Activated naive CD4-positive, alpha-beta T cell treated with anti-CD3 and anti-CD28 coated beads for 36 hours (primary cell): ENCODE measurements at regions not wholly inside any gene's neighbourhood (a gene's known extent, or its start where the extent isn't known, plus 50 kb on each side); places are given as distances from the start of the nearest gene placed in this dataset.

ENCODE experiments used
- CTCF ChIA-PET: fragments of 350-600 bp; sonication (Branson Sonifier 250); formaldehyde crosslinking; loops from one replicate; lab custom pipeline; 2021; ENCODE audit warnings: antibody characterized with exemption; lab: Charles Lee
- DNase-seq: peaks from one replicate; pipeline ENCODE4 v3.0.0-alpha.2; 2020
- H3K27ac Mint-ChIP-seq: one replicate; pipeline ENCODE4 v1.8.0; 2021; ENCODE audit warnings: mild to moderate bottlenecking, mixed read lengths
- H3K27me3 Mint-ChIP-seq: one replicate; pipeline ENCODE4 v1.8.0; 2021; ENCODE audit warnings: low read depth, mixed read lengths
- H3K36me3 Mint-ChIP-seq: one replicate; pipeline ENCODE4 v1.8.0; 2021; ENCODE audit warnings: low read depth, mixed read lengths
- H3K4me1 Mint-ChIP-seq: one replicate; pipeline ENCODE4 v1.8.0; 2021; ENCODE audit warnings: low read depth, mixed read lengths
- H3K4me3 Mint-ChIP-seq: one replicate; pipeline ENCODE4 v1.8.0; 2021; ENCODE audit warnings: mild to moderate bottlenecking, moderate library complexity, mixed read lengths
- H3K9me3 Mint-ChIP-seq: one replicate; pipeline ENCODE4 v1.8.0; 2021; ENCODE audit warnings: mixed read lengths
- intact Hi-C: fragments of 100-400 bp; cut with micrococcal nuclease; formaldehyde crosslinking; loops from one replicate; pipeline ENCODE4 v1.15.1; 2023

DNA sequence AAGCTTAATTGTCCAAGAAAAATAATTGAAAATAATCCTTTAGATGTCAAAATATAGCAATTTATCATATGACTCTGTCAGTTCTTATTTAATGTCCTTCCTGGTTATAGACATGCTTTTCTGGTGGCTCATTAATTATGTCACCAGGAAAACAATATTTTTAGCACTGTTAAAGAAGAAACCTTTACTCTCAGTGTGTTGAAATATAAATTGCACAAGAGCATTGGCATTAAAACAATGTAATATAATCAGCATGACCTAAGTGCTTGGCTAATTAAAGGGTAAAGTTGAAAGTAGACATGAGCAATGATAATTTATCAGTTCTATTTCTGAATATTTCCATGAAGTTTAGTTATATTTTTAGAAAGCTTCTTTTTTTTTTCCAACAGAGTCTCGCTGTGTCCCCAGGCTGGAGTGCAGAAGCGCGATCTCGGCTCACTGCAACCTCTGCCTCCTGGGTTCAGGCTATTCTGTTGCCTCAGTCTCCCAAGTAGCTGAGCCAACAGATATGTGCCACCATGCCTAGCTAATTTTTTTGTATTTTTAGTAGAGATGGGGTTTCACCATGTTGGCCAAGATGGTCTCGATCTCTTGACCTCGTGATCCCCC, 232.3 kb downstream of the JRKL start:
- no peaks in the 10 kb centered on the region for H3K27me3 Mint-ChIP-seq
- H3K9me3 Mint-ChIP-seq: peaks cover 4% of the 10 kb centered on the region

DNA sequence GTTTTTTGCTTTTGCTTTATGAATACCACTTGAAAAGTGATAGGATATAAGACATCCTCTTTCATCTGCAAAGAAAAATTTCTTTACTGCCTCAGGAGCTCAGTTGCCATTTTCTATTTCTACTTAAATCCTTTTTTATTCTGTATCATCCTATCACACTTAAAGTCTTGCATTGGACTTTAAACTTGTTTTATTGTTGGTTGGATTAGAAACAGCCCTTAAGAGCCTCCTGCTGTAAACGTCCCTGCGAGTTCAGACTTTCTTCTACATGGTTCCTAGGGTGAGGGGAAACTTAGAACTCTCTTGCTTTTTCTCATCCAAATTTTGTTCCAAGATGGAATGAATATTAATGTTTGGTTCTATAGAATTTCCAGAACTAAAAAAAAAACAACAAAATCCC, 234.3 kb downstream of the JRKL start:
- intact Hi-C loops: no loop called here
- Mint-ChIP-seq H3K4me1 (no peaks in the 10 kb centered on the region), H3K9me3 (peaks cover 6% of the 10 kb centered on the region), H3K4me3 (no peak overlapping the region), H3K27ac (no peak overlapping the region), H3K27me3 (no peaks in the 10 kb centered on the region), H3K36me3 (no peaks in the 10 kb centered on the region)
- DNase-seq: no peak
- CTCF ChIA-PET: no interaction called here

More for the DNA sequence above, 232.3 kb downstream of the JRKL start:
- intact Hi-C loops: no loop called here
- H3K36me3 Mint-ChIP-seq: no peaks in the 10 kb centered on the region
- H3K4me1 Mint-ChIP-seq: no peaks in the 10 kb centered on the region
- no peak for DNase-seq
- H3K27ac Mint-ChIP-seq: no peak overlapping the region
- no peak overlapping the region for H3K4me3 Mint-ChIP-seq
- CTCF ChIA-PET: no interaction called here

DNA sequence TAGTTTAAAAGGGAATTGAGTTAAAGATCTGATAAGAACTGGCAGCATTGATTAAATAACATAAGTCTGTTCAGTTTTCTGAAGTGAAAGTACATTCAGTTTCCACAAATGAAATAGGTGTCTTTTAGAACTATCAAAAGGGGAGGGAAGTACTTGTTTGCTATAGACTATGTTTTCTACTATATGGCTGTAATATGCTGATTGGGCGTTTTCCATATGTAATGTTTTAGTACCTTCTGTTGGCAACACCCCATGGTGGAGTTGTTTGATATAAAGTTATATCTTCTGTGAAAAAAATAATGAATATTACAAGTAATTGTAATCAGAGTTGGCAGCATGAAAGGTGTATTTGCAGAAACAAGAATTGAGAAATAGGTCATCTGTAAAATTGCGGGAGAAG, 237.6 kb downstream of the JRKL start:
- intact Hi-C loops: no loop called here
- H3K4me1 Mint-ChIP-seq: no peaks in the 10 kb centered on the region
- no peak for DNase-seq
- no peak overlapping the region for H3K27ac Mint-ChIP-seq
- no peak overlapping the region for H3K4me3 Mint-ChIP-seq
- no peaks in the 10 kb centered on the region for H3K36me3 Mint-ChIP-seq
- CTCF ChIA-PET: no interaction called here
- H3K9me3 Mint-ChIP-seq: peaks cover 6% of the 10 kb centered on the region
- H3K27me3 Mint-ChIP-seq: no peaks in the 10 kb centered on the region

DNA sequence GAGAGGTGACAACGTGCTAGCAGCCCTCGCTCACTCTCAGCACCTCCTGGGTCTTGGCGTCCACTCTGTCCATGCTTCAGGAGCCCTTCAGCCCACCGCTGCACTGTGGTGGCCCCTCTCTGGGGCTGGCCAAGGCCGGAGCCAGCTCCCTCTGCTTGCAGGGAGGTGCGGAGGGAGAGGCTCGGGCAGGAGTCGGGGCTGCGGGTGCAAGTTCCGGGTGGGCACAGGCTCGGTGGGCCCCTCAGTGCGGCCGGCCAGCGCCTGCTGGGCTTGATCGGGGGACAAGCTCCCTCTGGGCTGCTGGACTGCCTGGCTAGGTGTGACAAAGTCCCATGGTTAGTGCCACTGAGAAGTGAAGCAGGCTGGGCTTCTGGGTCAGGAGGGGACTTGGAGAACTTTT, 245.8 kb downstream of the JRKL start:
- Mint-ChIP-seq H3K36me3 (no peaks in the 10 kb centered on the region), H3K27ac (no peak overlapping the region), H3K4me3 (no peak overlapping the region), H3K4me1 (no peaks in the 10 kb centered on the region), H3K27me3 (no peaks in the 10 kb centered on the region), H3K9me3 (peaks cover 5% of the 10 kb centered on the region)
- CTCF ChIA-PET: no interaction called here
- intact Hi-C loops: no loop called here
- no peak for DNase-seq

DNA sequence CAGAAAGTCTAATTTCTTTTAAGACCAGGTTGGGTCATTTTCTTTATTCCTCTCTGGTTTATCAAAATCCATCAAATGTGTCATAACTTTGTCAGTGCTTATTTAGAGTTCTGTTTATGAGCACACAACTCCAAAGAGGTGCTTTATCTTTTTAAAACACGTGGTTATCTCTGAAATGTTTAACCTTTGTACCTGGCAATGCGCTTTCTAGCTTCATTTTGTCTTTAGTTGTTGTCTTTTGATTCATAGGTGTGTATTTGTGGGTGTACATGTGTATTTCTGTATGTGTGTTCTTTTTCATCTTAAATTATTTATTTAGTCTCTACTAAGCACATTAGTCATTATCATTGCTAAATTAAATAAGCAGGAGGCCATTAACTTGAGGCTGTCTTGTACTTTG, 251.4 kb downstream of the JRKL start:
- no peak overlapping the region for H3K4me3 Mint-ChIP-seq
- no peaks in the 10 kb centered on the region for H3K4me1 Mint-ChIP-seq
- no peak for DNase-seq
- peaks cover 4% of the 10 kb centered on the region for H3K9me3 Mint-ChIP-seq
- CTCF ChIA-PET: interaction anchor here (1.7 kb wide), 1 partner anchor 177 kb away, joined by 6 read pairs; no protein-coding TSS in a partner anchor
- no peaks in the 10 kb centered on the region for H3K36me3 Mint-ChIP-seq
- intact Hi-C loops: no loop called here
- H3K27me3 Mint-ChIP-seq: peaks cover 2% of the 10 kb centered on the region
- no peak overlapping the region for H3K27ac Mint-ChIP-seq

DNA sequence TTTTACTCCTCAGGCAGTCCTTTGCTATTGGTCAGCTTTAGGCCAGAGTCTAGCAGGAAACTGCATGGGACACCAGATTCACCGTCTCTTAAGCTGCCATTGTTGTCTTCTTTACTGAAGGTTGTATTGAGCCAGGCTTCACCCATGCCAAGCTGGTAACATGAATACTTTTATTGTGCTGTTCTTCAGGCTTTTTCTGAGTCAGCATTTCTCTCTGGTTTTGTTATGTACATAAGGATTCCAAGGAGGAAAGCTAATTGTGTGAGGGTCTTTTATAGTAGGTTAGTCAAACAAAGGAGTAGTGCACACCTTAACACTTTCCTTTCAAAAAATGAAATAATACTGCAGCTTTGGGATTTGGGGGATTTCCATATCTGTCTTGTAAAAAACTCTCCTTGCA, 252.8 kb downstream of the JRKL start:
- no peaks in the 10 kb centered on the region for H3K36me3 Mint-ChIP-seq
- CTCF ChIA-PET: interaction anchor here (1.7 kb wide), 1 partner anchor 178 kb away, joined by 6 read pairs; no protein-coding TSS in a partner anchor
- DNase-seq: no peak
- no peaks in the 10 kb centered on the region for H3K4me1 Mint-ChIP-seq
- peaks cover 2% of the 10 kb centered on the region for H3K27me3 Mint-ChIP-seq
- no peak overlapping the region for H3K27ac Mint-ChIP-seq
- H3K9me3 Mint-ChIP-seq: no peaks in the 10 kb centered on the region
- H3K4me3 Mint-ChIP-seq: no peak overlapping the region
- intact Hi-C loops: no loop called here

DNA sequence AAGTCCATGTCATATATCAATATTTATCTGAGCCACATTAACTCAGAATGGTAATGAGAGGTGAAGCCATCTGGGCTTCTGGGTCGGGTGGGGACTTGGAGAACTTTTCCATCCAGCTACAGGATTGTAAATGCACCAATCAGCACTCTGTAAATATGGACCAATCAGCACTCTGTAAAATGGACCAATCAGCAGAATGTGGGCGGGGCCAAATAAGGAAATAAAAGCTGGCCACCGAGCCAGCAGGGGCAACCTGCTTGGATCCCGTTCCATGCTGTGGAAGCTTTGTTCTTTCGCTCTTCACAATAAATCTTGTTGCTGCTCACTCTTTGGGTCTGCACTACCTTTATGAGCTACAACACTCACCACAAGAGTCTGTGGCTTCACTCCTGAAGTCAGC, 253.4 kb downstream of the JRKL start:
- CTCF ChIA-PET: no interaction called here

DNA sequence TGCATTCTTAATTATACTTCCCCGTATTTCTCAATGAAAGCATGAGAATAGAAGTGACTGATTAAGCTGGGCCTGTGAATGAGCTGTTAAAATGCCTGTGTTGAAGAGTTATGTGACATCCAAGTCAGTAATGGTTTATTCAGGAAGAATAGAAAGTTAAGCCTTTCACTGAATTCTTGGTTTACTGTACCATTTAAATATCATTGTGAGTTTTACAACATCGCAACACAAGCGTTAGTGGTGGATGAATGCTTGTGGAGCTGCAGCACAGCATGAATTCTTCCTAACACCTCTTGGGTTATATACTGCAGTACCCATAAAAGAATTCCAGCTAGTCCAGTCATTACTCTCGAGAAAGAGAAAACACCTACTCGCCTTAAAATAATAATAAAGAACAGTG, 257.8 kb downstream of the JRKL start:
- no peak for DNase-seq
- Mint-ChIP-seq H3K27ac (no peak overlapping the region), H3K4me1 (no peaks in the 10 kb centered on the region), H3K9me3 (no peaks in the 10 kb centered on the region), H3K36me3 (no peaks in the 10 kb centered on the region), H3K4me3 (no peak overlapping the region), H3K27me3 (peaks cover 2% of the 10 kb centered on the region)
- CTCF ChIA-PET: no interaction called here
- intact Hi-C loops: no loop called here

More for the DNA sequence above, 253.4 kb downstream of the JRKL start:
- no peak overlapping the region for H3K27ac Mint-ChIP-seq
- H3K4me3 Mint-ChIP-seq: no peak overlapping the region
- intact Hi-C loops: no loop called here
- H3K27me3 Mint-ChIP-seq: peaks cover 2% of the 10 kb centered on the region
- DNase-seq: no peak
- H3K4me1 Mint-ChIP-seq: no peaks in the 10 kb centered on the region
- H3K9me3 Mint-ChIP-seq: no peaks in the 10 kb centered on the region
- no peaks in the 10 kb centered on the region for H3K36me3 Mint-ChIP-seq

DNA sequence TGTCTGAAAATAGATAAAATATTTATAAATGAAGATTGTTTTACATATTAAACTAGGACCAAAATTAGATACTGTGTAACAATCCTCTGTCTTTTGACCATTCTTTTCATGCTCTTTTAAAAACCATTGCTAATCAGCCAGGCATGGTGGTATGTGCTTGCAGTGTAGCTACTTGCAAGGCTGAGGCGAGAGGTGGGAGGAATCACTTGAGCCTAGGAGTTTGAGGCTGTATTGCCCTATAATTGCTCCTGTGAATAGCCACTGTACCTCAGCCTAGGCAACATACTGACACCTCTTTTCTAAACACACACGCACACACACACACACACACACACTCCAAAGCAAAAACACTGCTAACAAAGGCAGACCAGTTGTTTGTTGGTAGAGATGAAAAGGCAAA, 259.2 kb downstream of the JRKL start:
- no peaks in the 10 kb centered on the region for H3K4me1 Mint-ChIP-seq
- intact Hi-C loops: no loop called here
- DNase-seq: no peak
- H3K36me3 Mint-ChIP-seq: no peaks in the 10 kb centered on the region
- H3K4me3 Mint-ChIP-seq: no peak overlapping the region
- no peak overlapping the region for H3K27ac Mint-ChIP-seq
- H3K9me3 Mint-ChIP-seq: no peaks in the 10 kb centered on the region
- no peaks in the 10 kb centered on the region for H3K27me3 Mint-ChIP-seq
- CTCF ChIA-PET: interaction anchor here (0.7 to 1.8 kb wide), 2 partner anchors 11 to 938 kb away, joined by 3 to 5 read pairs; no protein-coding TSS in a partner anchor

DNA sequence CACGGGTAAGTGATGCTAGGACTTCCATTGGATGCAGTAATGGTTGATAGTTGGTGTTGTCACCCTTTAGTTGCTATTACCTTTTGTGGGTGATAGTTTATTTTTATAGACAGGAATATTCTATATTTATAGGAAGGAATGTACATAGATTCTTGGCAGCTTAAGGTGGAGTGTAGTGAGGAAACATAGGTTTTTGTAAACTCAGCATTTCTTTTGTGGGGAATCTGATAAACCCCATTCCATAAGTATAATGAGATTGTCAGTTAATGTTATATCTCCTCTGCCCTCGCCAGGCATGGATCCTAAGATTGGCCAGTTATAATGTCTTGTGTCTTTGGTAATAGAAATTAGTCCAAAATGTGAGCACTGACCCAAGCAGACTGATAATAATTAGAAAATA, 262.7 kb downstream of the JRKL start:
- H3K4me3 Mint-ChIP-seq: no peak overlapping the region
- no peaks in the 10 kb centered on the region for H3K27me3 Mint-ChIP-seq
- no peak overlapping the region for H3K27ac Mint-ChIP-seq
- H3K9me3 Mint-ChIP-seq: no peaks in the 10 kb centered on the region
- no peaks in the 10 kb centered on the region for H3K4me1 Mint-ChIP-seq
- intact Hi-C loops: no loop called here
- CTCF ChIA-PET: no interaction called here
- DNase-seq: no peak
- no peaks in the 10 kb centered on the region for H3K36me3 Mint-ChIP-seq

DNA sequence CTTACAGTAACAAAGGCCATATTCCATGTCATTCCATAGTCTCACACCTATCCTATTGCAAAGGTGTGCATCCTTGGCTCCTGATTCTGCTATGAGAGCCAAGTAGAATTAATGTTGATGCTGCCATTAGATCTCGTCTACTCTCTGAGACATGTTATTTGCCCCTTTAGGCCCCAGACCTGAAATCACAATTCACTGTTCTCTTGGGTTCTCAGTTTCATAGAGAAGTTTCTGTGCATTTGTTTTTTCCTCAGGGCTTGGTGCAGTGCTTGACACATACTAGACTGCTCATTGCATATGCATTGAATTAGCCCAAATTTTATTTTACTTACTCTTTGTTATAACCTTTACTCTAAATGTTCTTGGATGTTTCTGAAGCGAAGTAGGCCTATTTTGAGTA, 265.7 kb downstream of the JRKL start:
- CTCF ChIA-PET: interaction anchor here (0.6 kb wide), 1 partner anchor 192 kb away, joined by 5 read pairs; no protein-coding TSS in a partner anchor
- no peaks in the 10 kb centered on the region for H3K27me3 Mint-ChIP-seq

DNA sequence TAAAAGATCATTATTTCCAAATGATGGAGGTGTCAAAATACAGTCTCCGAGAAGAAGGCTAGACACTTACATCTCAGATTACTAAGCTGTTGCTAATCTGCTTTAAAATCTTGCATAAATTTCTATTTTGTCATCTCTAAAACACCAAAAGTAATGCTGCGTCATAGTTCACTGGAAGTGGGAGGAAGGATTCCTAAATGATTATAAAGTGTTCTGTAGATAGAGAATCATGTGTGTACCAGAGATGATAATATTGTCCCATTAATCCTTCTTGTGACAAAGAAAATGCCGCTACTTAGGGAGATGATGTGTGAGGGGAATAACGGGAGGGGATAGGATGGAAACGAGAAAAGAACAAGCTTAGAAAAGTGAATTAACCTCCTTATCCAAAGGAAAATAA, 268.6 kb downstream of the JRKL start:
- CTCF ChIA-PET: no interaction called here
- Mint-ChIP-seq H3K4me1 (no peaks in the 10 kb centered on the region), H3K27me3 (no peaks in the 10 kb centered on the region), H3K4me3 (no peak overlapping the region), H3K36me3 (no peaks in the 10 kb centered on the region), H3K9me3 (no peaks in the 10 kb centered on the region), H3K27ac (no peak overlapping the region)
- intact Hi-C loops: no loop called here
- no peak for DNase-seq

More for the DNA sequence above, 265.7 kb downstream of the JRKL start:
- Mint-ChIP-seq H3K9me3 (no peaks in the 10 kb centered on the region), H3K36me3 (no peaks in the 10 kb centered on the region), H3K27ac (no peak overlapping the region), H3K4me1 (no peaks in the 10 kb centered on the region), H3K4me3 (no peak overlapping the region)
- intact Hi-C loops: no loop called here
- no peak for DNase-seq

DNA sequence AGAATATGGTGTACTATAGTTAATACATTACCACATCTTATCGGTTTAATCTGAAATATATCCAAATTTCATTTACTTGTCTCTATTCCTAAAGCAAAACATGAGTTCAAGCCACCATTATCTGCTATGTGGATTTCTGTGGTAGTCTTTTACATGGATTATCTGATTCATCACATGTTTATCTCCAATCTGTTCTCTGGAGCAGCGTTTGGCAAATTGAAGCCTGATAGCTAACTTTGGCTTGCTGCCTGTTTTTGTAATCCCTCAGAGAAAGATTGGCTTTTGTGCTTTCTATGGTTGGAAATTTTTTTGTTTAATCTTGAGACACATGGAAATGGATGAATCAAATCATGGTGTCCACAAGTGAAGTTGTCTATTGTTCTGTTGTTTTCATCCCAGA, 274.3 kb downstream of the JRKL start:
- H3K36me3 Mint-ChIP-seq: no peaks in the 10 kb centered on the region
- CTCF ChIA-PET: no interaction called here
- no peak for DNase-seq
- intact Hi-C loops: no loop called here
- H3K27me3 Mint-ChIP-seq: no peaks in the 10 kb centered on the region
- no peaks in the 10 kb centered on the region for H3K9me3 Mint-ChIP-seq
- H3K27ac Mint-ChIP-seq: no peak overlapping the region
- H3K4me3 Mint-ChIP-seq: no peak overlapping the region
- no peaks in the 10 kb centered on the region for H3K4me1 Mint-ChIP-seq
